IPS DF 19.7 (cell line): ENCODE measurements at regions not wholly inside any gene's neighbourhood (a gene's known extent, or its start where the extent isn't known, plus 50 kb on each side); places are given as distances from the start of the nearest gene placed in this dataset.

Source experiments
- DNase-seq: peaks from one replicate; pipeline ENCODE4 v3.0.0-alpha.2; 2013; ENCODE audit warnings: low read depth, low spot score

- no peak for DNase-seq
Observed at GRCh38 chr9:1427875-1428274, 377.7 kb downstream of the DMRT2 start.

GRCh38 chr9:1429297-1429696, 379.1 kb downstream of the DMRT2 start:
- peak; percentile 40 for DNase-seq

GRCh38 chr9:1431461-1431860, 381.3 kb downstream of the DMRT2 start:
- no peak for DNase-seq

- DNase-seq: no peak
Observed at GRCh38 chr9:1434052-1434767, 384.1 kb downstream of the DMRT2 start.

GRCh38 chr9:1434811-1435210, 384.7 kb downstream of the DMRT2 start:
- no peak for DNase-seq

GRCh38 chr9:1440256-1440655, 390.1 kb downstream of the DMRT2 start:
- no peak for DNase-seq

GRCh38 chr9:1442105-1442504, 391.9 kb downstream of the DMRT2 start:
- no peak for DNase-seq

GRCh38 chr9:1443450-1443849, 393.3 kb downstream of the DMRT2 start:
- DNase-seq: no peak

GRCh38 chr9:1446671-1447070, 396.5 kb downstream of the DMRT2 start:
- no peak for DNase-seq

- DNase-seq: no peak
Observed at GRCh38 chr9:1453636-1454035, 403.5 kb downstream of the DMRT2 start.

- no peak for DNase-seq
Observed at GRCh38 chr9:1454211-1454610, 404.1 kb downstream of the DMRT2 start.

GRCh38 chr9:1454616-1455347, 404.6 kb downstream of the DMRT2 start:
- no peak for DNase-seq

- DNase-seq: no peak
Observed at GRCh38 chr9:1455766-1456165, 405.6 kb downstream of the DMRT2 start.

- DNase-seq: no peak
Observed at GRCh38 chr9:1456301-1457024, 406.3 kb downstream of the DMRT2 start.

GRCh38 chr9:1457460-1457859, 407.3 kb downstream of the DMRT2 start:
- DNase-seq: no peak

GRCh38 chr9:1458503-1458902, 408.3 kb downstream of the DMRT2 start:
- no peak for DNase-seq

- no peak for DNase-seq
Observed at GRCh38 chr9:1460143-1460769, 410.1 kb downstream of the DMRT2 start.

- DNase-seq: no peak
Observed at GRCh38 chr9:1461812-1462211, 411.7 kb downstream of the DMRT2 start.

GRCh38 chr9:1462626-1463308, 412.6 kb downstream of the DMRT2 start:
- no peak for DNase-seq

GRCh38 chr9:1469996-1470395, 419.8 kb downstream of the DMRT2 start:
- no peak for DNase-seq

- no peak for DNase-seq
Observed at GRCh38 chr9:1473956-1474634, 423.9 kb downstream of the DMRT2 start.
